T-helper 2 cell (primary cell): ENCODE measurements at regions not wholly inside any gene's neighbourhood (a gene's known extent, or its start where the extent isn't known, plus 50 kb on each side); places are given as distances from the start of the nearest gene placed in this dataset.

Experiments used
- DNase-seq, 5 experiments: peaks; one replicate each; pipeline versions ENCODE4 v3.0.0 to v3.0.0-alpha.2; 2012 to 2022

DNA sequence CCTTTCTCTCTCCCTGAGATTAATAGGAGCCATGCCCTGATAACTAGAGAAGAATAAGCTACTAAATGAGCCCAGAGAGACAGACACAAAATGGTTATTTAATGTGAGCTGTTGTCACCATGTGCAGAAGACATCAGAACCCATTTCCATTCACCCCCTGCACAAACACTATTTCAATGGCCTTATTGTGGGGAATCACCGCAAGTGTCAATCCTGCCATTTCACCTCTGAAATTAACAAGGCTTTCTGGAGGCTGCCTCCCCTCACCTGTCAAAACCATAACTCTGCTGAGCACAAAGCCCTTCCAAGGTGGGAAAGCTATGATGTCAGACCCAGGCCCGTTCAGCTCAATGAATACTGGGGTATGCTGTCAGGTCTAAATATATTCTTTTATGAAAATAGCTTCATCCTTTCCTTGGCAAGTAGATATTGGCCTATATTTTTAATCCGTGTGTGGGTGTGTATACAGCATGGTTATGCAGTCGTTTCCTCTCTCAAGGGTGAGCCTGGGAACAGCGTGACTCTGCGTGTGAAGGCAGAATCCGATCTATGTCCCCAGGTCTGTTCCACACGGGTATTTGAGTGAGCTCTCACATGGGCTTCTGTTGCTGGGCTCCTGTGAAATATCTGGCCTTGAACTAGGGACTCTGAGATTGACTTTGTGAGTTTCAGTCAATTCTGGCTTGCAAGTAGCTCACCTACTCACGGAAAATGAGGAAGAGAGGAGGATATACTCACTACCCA is 266.3 kb downstream of the FBXW7 start:
- no peak for DNase-seq

- DNase-seq = no peak
Observed at GRCh38 chr4:152267811-152268210, 268.1 kb downstream of the FBXW7 start.

GRCh38 chr4:152266831-152267480 is 268.9 kb downstream of the FBXW7 start:
- DNase-seq = no peak

DNA sequence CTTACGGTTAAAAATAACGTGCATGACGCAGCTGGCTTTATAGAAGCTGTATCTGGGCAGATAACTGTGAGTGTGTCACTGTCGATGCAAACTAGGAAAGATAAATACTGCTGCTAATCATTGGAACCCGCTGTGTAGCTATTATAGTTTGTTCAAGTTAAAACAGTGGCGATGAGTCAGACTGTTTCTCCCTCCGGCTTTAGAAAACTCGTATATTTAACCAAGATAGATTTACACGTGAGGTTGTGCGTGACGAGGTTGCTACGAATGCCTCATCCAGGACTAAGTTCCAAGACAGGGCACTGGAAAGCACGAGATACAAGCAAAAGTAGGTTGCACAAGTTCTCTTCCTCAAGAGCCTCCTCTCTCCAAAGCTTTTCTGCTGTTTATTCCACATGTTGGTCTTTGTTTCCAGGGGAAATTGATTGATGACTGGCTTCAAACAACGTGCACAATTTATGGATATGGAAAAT is 270.7 kb downstream of the FBXW7 start:
- no peak for DNase-seq

DNA sequence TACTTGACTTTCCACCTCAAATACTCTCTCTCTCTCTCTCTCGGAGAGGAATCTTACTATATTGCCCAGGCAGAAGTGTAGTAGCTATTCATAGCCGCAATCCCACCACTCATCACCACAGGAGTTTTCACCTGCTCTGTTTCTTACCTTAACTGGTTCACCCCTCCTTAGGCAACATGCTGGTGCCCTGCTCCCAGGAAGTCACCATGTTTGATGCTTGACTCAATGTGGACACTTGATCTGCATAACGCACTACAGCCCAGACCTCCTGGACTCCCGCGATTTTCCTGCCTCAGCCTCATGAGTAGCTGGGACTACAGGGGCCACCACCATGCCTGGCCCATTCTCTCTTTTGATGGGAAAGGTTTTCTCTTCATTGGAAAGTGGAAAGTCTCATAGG is 271.8 kb downstream of the FBXW7 start:
- no peak for DNase-seq

DNA sequence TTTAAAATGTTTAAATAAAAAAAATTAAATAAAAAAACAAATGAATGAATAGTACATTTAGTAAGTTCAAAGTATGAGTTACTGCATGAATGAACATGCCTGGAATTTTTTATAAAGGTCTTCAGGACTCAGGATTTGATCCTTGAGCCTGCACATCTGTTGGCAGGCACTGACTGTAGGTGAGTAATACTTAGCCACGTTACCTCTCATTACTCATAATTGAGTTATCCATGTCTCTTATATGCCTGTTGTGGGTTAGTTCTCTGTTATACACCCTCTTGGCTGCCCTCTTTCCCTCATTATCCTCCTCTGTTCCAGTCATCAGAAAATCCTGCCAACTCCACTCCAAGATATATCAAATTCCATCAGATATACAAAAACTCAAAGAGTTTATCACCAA is 276.0 kb downstream of the FBXW7 start:
- no peak for DNase-seq

GRCh38 chr4:152258804-152259708 is 276.8 kb downstream of the FBXW7 start:
- DNase-seq = no peak

DNA sequence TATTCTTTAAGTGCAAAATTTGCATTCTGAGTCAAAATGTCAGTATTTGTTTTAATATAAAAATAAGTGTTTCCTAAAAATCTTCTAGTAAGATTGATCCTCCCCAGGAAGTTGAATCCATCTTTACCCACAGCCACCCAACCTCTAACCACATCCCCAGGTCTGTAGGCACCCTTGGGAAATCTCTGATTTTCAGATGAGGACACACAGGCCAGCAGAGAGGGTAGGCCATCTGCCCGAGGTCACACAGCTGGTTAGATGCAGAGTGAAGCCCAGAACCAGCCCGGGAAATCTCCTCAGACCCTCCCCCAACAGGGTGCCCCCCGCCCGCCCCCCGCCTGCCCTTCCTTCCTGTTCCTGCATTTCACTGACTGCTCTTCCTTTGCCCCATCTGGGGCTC is 277.5 kb downstream of the FBXW7 start:
- peak in 1 of 5 experiments; percentile 50 for DNase-seq

GRCh38 chr4:152257601-152258066 is 278.3 kb downstream of the FBXW7 start:
- DNase-seq = no peak

- no peak for DNase-seq
Observed at GRCh38 chr4:152256996-152257395, 278.9 kb downstream of the FBXW7 start.

DNA sequence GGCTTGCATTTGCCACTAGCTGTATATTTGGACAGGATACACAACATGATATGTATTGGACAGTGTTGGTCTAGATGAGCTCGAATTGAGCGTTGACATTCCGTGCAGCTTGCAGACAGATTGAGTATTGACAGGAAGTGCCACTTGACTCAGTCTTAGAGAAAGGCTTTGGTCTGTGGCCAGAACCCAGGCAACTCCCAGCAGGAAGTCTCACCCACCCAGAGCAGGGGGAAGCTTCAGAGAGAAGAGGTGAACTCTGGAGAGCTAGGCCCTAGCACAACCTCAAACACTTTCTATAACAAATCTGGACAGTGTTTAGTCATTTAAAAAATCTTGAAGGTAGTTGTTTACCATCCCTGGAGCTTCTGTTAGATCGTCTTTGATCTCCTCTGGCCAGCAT is 280.5 kb downstream of the FBXW7 start:
- DNase-seq = peak in 2 of 5 experiments; percentile 72 to 99

DNA sequence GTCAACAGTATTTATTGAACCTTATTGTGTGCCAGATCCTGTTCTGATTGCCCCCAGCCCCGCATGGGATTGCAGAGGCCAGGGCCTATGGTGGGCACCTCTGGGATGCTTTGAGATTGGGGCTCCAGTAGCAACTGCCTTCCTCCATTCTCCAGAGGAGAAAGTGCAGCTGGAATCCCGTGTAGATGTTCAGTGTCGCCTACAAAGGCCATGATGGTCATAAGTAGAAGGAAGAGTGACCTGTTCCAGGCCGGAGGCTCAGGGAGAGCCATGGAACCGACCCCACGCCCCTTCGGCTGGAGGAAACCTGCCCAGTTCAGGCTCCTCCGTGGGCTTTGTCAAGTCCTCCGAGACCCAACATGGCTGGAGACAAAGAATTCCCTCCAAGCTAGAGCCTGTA is 287.5 kb downstream of the FBXW7 start:
- DNase-seq = no peak

GRCh38 chr4:152247271-152247975 is 288.5 kb downstream of the FBXW7 start:
- DNase-seq = no peak

DNA sequence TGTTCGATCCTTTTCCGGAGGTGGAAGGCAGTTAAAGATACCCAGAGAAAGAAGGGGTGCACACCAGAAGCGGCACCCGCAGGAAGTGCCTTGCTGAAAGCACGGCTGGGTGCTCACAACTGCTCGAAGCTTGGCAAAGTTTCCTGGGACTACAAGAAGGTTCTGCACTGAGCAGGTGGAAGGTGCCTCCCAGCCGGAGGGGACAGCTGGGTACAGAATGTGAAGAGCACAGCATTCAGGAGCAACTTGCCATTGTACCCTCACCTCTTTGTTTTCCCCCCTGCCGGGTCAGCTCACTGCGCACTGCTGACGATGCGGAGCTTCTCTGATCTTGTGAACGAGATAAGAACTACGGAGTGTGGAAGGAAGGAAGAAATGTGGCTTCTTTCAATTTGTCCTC is 289.2 kb downstream of the FBXW7 start:
- DNase-seq = peak in 1 of 5 experiments; percentile 73

GRCh38 chr4:152245680-152246079 is 290.2 kb downstream of the FBXW7 start:
- DNase-seq = no peak

- no peak for DNase-seq
Observed at GRCh38 chr4:152244659-152245058, 291.2 kb downstream of the FBXW7 start.

DNA sequence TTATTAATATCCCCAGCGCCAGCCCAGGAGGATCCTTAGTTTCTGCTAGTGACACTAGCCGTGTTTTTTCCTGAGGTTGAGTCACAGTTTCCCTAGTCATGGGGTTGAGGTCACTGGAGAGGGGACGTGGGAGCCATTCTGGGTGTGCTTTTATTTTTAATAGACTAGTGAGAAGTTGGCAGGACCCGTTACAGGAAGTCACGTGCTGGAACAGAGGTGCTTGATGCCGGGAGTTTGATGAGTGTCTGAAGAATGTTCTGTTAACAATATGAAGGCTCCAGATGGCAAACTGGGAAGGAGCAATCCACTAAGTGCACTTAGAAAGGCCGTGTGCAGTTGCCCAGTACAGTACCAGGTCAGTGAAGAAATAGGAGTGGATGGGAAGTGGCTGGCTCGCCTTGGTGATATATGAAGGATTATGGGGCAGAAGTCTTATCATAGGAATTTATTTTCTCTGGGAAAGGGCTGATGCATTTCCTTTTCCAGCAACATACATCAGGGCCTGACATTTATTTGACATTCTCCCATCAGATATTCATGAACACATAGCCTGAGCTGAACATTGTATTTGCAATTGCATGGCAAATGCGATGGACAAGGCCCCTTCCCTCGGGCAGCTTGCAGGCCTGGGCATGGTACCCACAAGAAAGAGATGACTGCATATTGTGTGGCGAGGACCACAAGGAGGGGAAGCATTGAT is 291.8 kb downstream of the FBXW7 start:
- no peak for DNase-seq

GRCh38 chr4:152243206-152243605 is 292.7 kb downstream of the FBXW7 start:
- DNase-seq = no peak

DNA sequence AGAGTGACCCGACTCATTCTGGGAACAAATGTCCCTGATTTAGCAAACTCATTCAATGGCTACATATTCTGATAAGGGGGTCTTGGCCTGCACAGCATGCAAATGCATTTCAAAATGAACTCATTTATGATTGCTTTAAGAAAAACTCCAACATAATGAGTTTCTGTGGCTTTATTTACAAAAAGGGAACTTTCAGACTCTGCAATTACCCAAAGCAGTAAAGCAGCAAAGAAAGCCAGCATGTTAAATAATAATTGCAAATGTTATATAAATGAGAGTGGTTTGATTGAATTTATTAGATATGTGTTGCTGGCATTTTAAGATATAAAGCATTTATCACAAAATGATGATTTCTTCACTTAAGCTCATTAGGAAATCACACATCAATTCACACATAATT is 295.7 kb downstream of the FBXW7 start:
- no peak for DNase-seq

- DNase-seq = no peak
Observed at GRCh38 chr4:152239216-152239615, 296.7 kb downstream of the FBXW7 start.

DNA sequence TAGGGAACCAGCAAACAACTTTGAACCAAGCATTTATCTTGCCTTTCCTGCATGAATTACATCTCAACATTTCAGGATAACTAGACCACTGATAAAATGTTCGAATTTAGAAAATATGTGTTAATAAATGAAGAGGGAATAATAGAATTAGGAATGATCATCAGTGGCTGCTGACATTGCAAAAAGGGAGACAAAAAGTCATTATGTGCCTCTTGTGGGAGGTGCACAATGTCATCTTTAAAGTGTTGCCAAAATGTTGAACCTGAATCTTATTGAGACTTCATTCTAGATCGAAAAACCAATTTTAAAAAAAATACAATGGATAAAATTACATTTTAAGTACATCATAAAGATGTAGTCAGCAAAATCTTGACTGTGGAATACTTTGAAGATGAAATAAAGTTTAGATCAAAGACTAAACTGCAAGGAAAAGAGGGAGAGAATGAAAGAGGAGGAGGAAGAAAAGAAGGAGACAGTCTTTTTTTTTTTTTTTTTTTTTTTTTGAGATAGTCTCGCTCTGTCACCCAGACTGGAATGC is 299.3 kb downstream of the FBXW7 start:
- DNase-seq = no peak

DNA sequence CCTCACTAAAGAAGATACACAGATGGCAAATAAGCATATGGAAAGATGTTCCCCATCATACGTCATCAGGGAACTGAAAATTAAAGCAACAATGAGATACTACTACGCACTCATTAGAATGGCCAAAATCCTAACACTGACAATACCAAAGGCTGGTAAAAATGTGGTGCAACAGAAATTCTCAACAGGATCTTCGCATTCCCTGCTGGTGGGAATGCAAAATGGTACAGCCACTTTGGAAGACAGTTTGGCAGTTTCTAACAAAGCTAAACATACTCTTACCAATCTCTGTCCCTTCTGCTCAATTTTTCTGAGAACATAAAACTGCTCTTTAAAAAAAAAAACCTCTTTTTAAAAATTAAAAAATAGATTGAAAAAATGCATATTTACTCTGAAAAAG is 300.2 kb downstream of the FBXW7 start:
- no peak for DNase-seq
